HEK293 (cell line): ENCODE measurements at regions not wholly inside any gene's neighbourhood (a gene's known extent, or its start where the extent isn't known, plus 50 kb on each side); places are given as distances from the start of the nearest gene placed in this dataset.

Experiments
- CTCF ChIA-PET: fragments of 350-600 bp; formaldehyde crosslinking; extraction: SDS; loops from one replicate; lab custom pipeline; 2021; ENCODE audit warnings: antibody characterized with exemption; lab: Yijun Ruan, JAX
- POLR2A ChIA-PET: fragments of 300-600 bp; formaldehyde crosslinking; extraction: SDS; loops from one replicate; lab custom pipeline; 2020; ENCODE audit warnings: antibody characterized with exemption, inconsistent platforms; lab: Yijun Ruan, JAX
- H3K27ac ChIP-seq: fragments of 200-500 bp; sonication (Bioruptor generic); 2 replicates; pipeline ENCODE4 v1.5.1; 2014; ENCODE audit warnings: low read depth, low read length, control low read depth, inconsistent platforms; ENCODE audit errors: extremely low read depth
- H3K36me3 ChIP-seq, 2 experiments: fragments of 200-500 bp in 1 of 2; sonication (Bioruptor generic) in 1 of 2; 1 replicate in 1 of 2; 2 replicates in 1 of 2; pipeline ENCODE4 v1.5.1; 2014 to 2017; ENCODE audit warnings: inconsistent platforms in 2 of 2, low read length in 2 of 2; ENCODE audit not compliant: control insufficient read depth in 2 of 2, insufficient read depth in 1 of 2
- H3K4me1 ChIP-seq: fragments of 200-500 bp; sonication (Bioruptor generic); 2 replicates; pipeline ENCODE4 v1.5.1; 2014; ENCODE audit warnings: mild to moderate bottlenecking, low read length, inconsistent platforms; ENCODE audit not compliant: control insufficient read depth, insufficient read depth
- H3K4me3 ChIP-seq: 2 replicates; pipeline ENCODE4 v1.5.1; 2011; ENCODE audit warnings: low read depth, mild to moderate bottlenecking, control low read depth, low read length, moderate library complexity
- H3K9me3 ChIP-seq: fragments of 200-500 bp; sonication (Bioruptor generic); 2 replicates; pipeline ENCODE4 v1.5.1; 2014; ENCODE audit warnings: low read depth, low read length, inconsistent platforms; ENCODE audit not compliant: control insufficient read depth, insufficient read depth
- CTCF ChIP-seq: fragments of 450-650 bp; formaldehyde crosslinking; IDR thresholded peaks from 2 replicates; pipeline ENCODE4 v1.5.1; 2016; ENCODE audit warnings: missing biosample characterization, missing genetic modification characterization
- ELK4 ChIP-seq: IDR thresholded peaks from 2 replicates; pipeline ENCODE4 v1.6.1; 2011; ENCODE audit warnings: mild to moderate bottlenecking, low read depth, low read length, borderline replicate concordance
- KLF16 ChIP-seq: fragments of 450-650 bp; formaldehyde crosslinking; IDR thresholded peaks from 2 replicates; pipeline ENCODE4 v1.5.1; 2017; ENCODE audit warnings: missing biosample characterization, missing genetic modification characterization
- MEIS1 ChIP-seq: sonication (generic); formaldehyde crosslinking; IDR thresholded peaks from 2 replicates; pipeline ENCODE4 v1.8.1; 2022; ENCODE audit warnings: missing genetic modification reagents, mild to moderate bottlenecking, borderline replicate concordance
- OSR2 ChIP-seq: fragments of 450-650 bp; formaldehyde crosslinking; IDR thresholded peaks from 2 replicates; pipeline ENCODE4 v1.5.1; 2016; ENCODE audit warnings: missing biosample characterization, missing genetic modification characterization
- SCRT1 ChIP-seq: fragments of 450-650 bp; formaldehyde crosslinking; IDR thresholded peaks from 2 replicates; pipeline ENCODE4 v1.5.1; 2016; ENCODE audit warnings: missing biosample characterization, missing genetic modification characterization, borderline replicate concordance
- YY1 ChIP-seq: fragments of 450-650 bp; formaldehyde crosslinking; IDR thresholded peaks from 2 replicates; pipeline ENCODE4 v1.5.1; 2018; ENCODE audit warnings: missing biosample characterization, missing genetic modification characterization
- ZBTB1 ChIP-seq: fragments of 450-650 bp; formaldehyde crosslinking; IDR thresholded peaks from 2 replicates; pipeline ENCODE4 v1.5.1; 2016; ENCODE audit warnings: missing biosample characterization, missing genetic modification characterization
- ZBTB20 ChIP-seq: fragments of 450-650 bp; formaldehyde crosslinking; IDR thresholded peaks from 2 replicates; pipeline ENCODE4 v1.5.1; 2016; ENCODE audit warnings: missing biosample characterization, missing genetic modification characterization
- ZFP3 ChIP-seq: fragments of 450-650 bp; formaldehyde crosslinking; IDR thresholded peaks from 2 replicates; pipeline ENCODE4 v1.5.1; 2016; ENCODE audit warnings: low read depth, missing biosample characterization, missing genetic modification characterization
- ZNF10 ChIP-seq: fragments of 450-650 bp; formaldehyde crosslinking; IDR thresholded peaks from 2 replicates; pipeline ENCODE4 v1.5.1; 2017; ENCODE audit warnings: missing biosample characterization, missing genetic modification characterization
- ZNF146 ChIP-seq: fragments of 450-650 bp; formaldehyde crosslinking; IDR thresholded peaks from 2 replicates; pipeline ENCODE4 v1.5.1; 2016; ENCODE audit warnings: missing biosample characterization, missing genetic modification characterization
- ZNF169 ChIP-seq: fragments of 450-650 bp; formaldehyde crosslinking; IDR thresholded peaks from 2 replicates; pipeline ENCODE4 v1.5.1; 2016; ENCODE audit warnings: missing biosample characterization, missing genetic modification characterization
- ZNF174 ChIP-seq: fragments of 450-650 bp; formaldehyde crosslinking; IDR thresholded peaks from 2 replicates; pipeline ENCODE4 v1.5.0; 2017; ENCODE audit warnings: missing biosample characterization, mild to moderate bottlenecking, missing genetic modification characterization
- ZNF221 ChIP-seq: fragments of 450-650 bp; formaldehyde crosslinking; IDR thresholded peaks from 2 replicates; pipeline ENCODE4 v1.5.1; 2017; ENCODE audit warnings: missing biosample characterization, missing genetic modification characterization, borderline replicate concordance
- ZNF366 ChIP-seq: fragments of 450-650 bp; formaldehyde crosslinking; conservative IDR thresholded peaks from 2 replicates; pipeline ENCODE4 v1.5.1; 2016; ENCODE audit warnings: missing biosample characterization, missing genetic modification characterization
- ZNF391 ChIP-seq: fragments of 450-650 bp; formaldehyde crosslinking; IDR thresholded peaks from 2 replicates; pipeline ENCODE4 v1.5.1; 2016; ENCODE audit warnings: low read depth, missing biosample characterization, missing genetic modification characterization, borderline replicate concordance
- ZNF513 ChIP-seq: fragments of 450-650 bp; IDR thresholded peaks from 2 replicates; pipeline ENCODE4 v1.5.1; 2018; ENCODE audit warnings: missing biosample characterization, missing genetic modification characterization
- ZNF555 ChIP-seq: fragments of 450-650 bp; formaldehyde crosslinking; conservative IDR thresholded peaks from 2 replicates; pipeline ENCODE4 v1.5.1; 2017; ENCODE audit warnings: missing biosample characterization, mild to moderate bottlenecking, missing genetic modification characterization, inconsistent platforms
- ZNF560 ChIP-seq: fragments of 450-650 bp; formaldehyde crosslinking; IDR thresholded peaks from 2 replicates; pipeline ENCODE4 v1.5.1; 2017; ENCODE audit warnings: missing biosample characterization, missing genetic modification characterization, borderline replicate concordance
- ZNF596 ChIP-seq: fragments of 450-650 bp; IDR thresholded peaks from 2 replicates; pipeline ENCODE4 v1.5.0; 2018; ENCODE audit warnings: missing biosample characterization, mild to moderate bottlenecking, missing genetic modification characterization, moderate library complexity
- ZNF664 ChIP-seq: fragments of 450-650 bp; formaldehyde crosslinking; IDR thresholded peaks from 2 replicates; pipeline ENCODE4 v1.5.1; 2016; ENCODE audit warnings: missing biosample characterization, missing genetic modification characterization
- ZNF701 ChIP-seq: fragments of 450-650 bp; formaldehyde crosslinking; IDR thresholded peaks from 2 replicates; pipeline ENCODE4 v1.5.1; 2016; ENCODE audit warnings: missing biosample characterization, missing genetic modification characterization
- ZNF707 ChIP-seq: fragments of 450-650 bp; formaldehyde crosslinking; IDR thresholded peaks from 2 replicates; pipeline ENCODE4 v1.5.1; 2016; ENCODE audit warnings: missing biosample characterization, missing genetic modification characterization
- ZSCAN18 ChIP-seq: fragments of 450-650 bp; formaldehyde crosslinking; IDR thresholded peaks from 2 replicates; pipeline ENCODE4 v1.5.1; 2016; ENCODE audit warnings: missing biosample characterization, missing genetic modification characterization
- ZSCAN4 ChIP-seq: fragments of 450-650 bp; formaldehyde crosslinking; IDR thresholded peaks from 2 replicates; pipeline ENCODE4 v1.5.1; 2017; ENCODE audit warnings: missing biosample characterization, missing genetic modification characterization
- ZSCAN5A ChIP-seq: fragments of 450-650 bp; formaldehyde crosslinking; IDR thresholded peaks from 2 replicates; pipeline ENCODE4 v1.5.1; 2016; ENCODE audit warnings: missing biosample characterization, missing genetic modification characterization

- ChIA-PET POLR2A (no interaction called here), CTCF (no interaction called here)
- Histone ChIP-seq H3K4me3 (no peak overlapping the region), H3K36me3 (no peaks in the 10 kb centered on the region), H3K27ac (no peak overlapping the region), H3K9me3 (no peaks in the 10 kb centered on the region), H3K4me1 (no peaks in the 10 kb centered on the region)
- TF ChIP-seq ZBTB20 (no peak), OSR2 (no peak), ZNF221 (tag by site-specific recombination) (no peak), ZSCAN5A (tag by site-specific recombination) (no peak), ZSCAN18 (no peak), MEIS1 (CRISPR knock-in tag) (no peak), ZNF555 (tag by site-specific recombination) (no peak), SCRT1 (tag by site-specific recombination) (no peak), ZNF10 (no peak), ZNF596 (tag by site-specific recombination) (no peak), ZSCAN4 (no peak), ZNF664 (tag by site-specific recombination) (no peak), ZNF174 (tag by site-specific recombination) (no peak), ELK4 (no peak), ZNF707 (tag by site-specific recombination) (no peak), ZNF560 (tag by site-specific recombination) (no peak), ZNF146 (tag by site-specific recombination) (no peak)
These were observed 127.5 kb upstream of the MEF2C start for GRCh38 chr5:89010512-89010911.

- Histone ChIP-seq H3K4me1 (no peaks in the 10 kb centered on the region), H3K36me3 (no peaks in the 10 kb centered on the region), H3K27ac (no peak overlapping the region), H3K4me3 (no peak overlapping the region), H3K9me3 (no peaks in the 10 kb centered on the region)
- ChIA-PET POLR2A (no interaction called here), CTCF (no interaction called here)
- TF ChIP-seq ZNF391 (tag by site-specific recombination) (no peak), ZNF169 (no peak)
These were observed 125.3 kb upstream of the MEF2C start for GRCh38 chr5:89008291-89008690.

GRCh38 chr5:89005990-89006389 is 123.0 kb upstream of the MEF2C start:
- POLR2A ChIA-PET = no interaction called here
- TF ChIP-seq ZFP3 (tag by site-specific recombination) = no peak
- no peak for TF ChIP-seq CTCF
- no peak for TF ChIP-seq ZNF701 (tag by site-specific recombination)
- no peak for TF ChIP-seq ZBTB1
- no peak for TF ChIP-seq ZNF513 (tag by site-specific recombination)
- TF ChIP-seq YY1 (tag by site-specific recombination) = no peak
- no peak for TF ChIP-seq KLF16 (tag by site-specific recombination)
- TF ChIP-seq ZNF366 (tag by site-specific recombination) = no peak

More at GRCh38 chr5:89005990-89006389, 123.0 kb upstream of the MEF2C start:
- no peak overlapping the region for H3K4me3 ChIP-seq
- no peaks in the 10 kb centered on the region for H3K9me3 ChIP-seq
- CTCF ChIA-PET = no interaction called here
- H3K36me3 ChIP-seq = no peaks in the 10 kb centered on the region
- H3K27ac ChIP-seq = no peak overlapping the region
- H3K4me1 ChIP-seq = no peaks in the 10 kb centered on the region
